HEK293T (cell line): ENCODE measurements at regions not wholly inside any gene's neighbourhood (a gene's known extent, or its start where the extent isn't known, plus 50 kb on each side); places are given as distances from the start of the nearest gene placed in this dataset.
"Not testable (repeated sequence)": the region's sequence is repeated elsewhere in the genome, so short reads cannot be mapped to it uniquely, and the experiment has no call there.

Experiments used
- CTCF ChIA-PET: fragments of 350-600 bp; formaldehyde crosslinking; extraction: SDS; loops from one replicate; lab custom pipeline; 2021; ENCODE audit warnings: antibody characterized with exemption, inconsistent platforms; lab: Yijun Ruan, JAX
- POLR2A ChIA-PET: fragments of 350-600 bp; formaldehyde crosslinking; extraction: SDS; loops from one replicate; lab custom pipeline; 2020; ENCODE audit warnings: antibody characterized with exemption, inconsistent platforms; lab: Yijun Ruan, JAX
- DNase-seq: peaks from one replicate; pipeline ENCODE4 v3.0.0; 2012; ENCODE audit warnings: mixed read lengths; ENCODE audit errors: extremely low spot score
- ARNT ChIP-seq: fragments of 450-650 bp; IDR thresholded peaks from 2 replicates; pipeline ENCODE4 v1.6.1; 2017; ENCODE audit warnings: mild to moderate bottlenecking
- BHLHE40 ChIP-seq: fragments of 450-650 bp; IDR thresholded peaks from 2 replicates; pipeline ENCODE4 v1.6.1; 2016; ENCODE audit warnings: mild to moderate bottlenecking, moderate library complexity, borderline replicate concordance
- CTBP1 ChIP-seq: fragments of 450-650 bp; IDR thresholded peaks from 2 replicates; pipeline ENCODE4 v1.6.1; 2016; ENCODE audit warnings: borderline replicate concordance
- ELF4 ChIP-seq: fragments of 450-650 bp; IDR thresholded peaks from 2 replicates; pipeline ENCODE4 v1.6.1; 2017; ENCODE audit warnings: antibody characterized with exemption
- FOXA1 ChIP-seq: fragments of 450-650 bp; IDR thresholded peaks from 2 replicates; pipeline ENCODE4 v1.6.1; 2016; ENCODE audit warnings: mild to moderate bottlenecking
- FOXK2 ChIP-seq: fragments of 450-650 bp; IDR thresholded peaks from 2 replicates; pipeline ENCODE4 v1.6.1; 2016; ENCODE audit warnings: mild to moderate bottlenecking
- FOXM1 ChIP-seq: fragments of 450-650 bp; IDR thresholded peaks from 2 replicates; pipeline ENCODE4 v1.6.1; 2017; ENCODE audit warnings: mild to moderate bottlenecking, borderline replicate concordance
- HDGF ChIP-seq: fragments of 450-650 bp; IDR thresholded peaks from 2 replicates; pipeline ENCODE4 v1.6.1; 2017; ENCODE audit warnings: antibody characterized with exemption, borderline replicate concordance
- L3MBTL2 ChIP-seq: fragments of 450-650 bp; conservative IDR thresholded peaks from 2 replicates; pipeline ENCODE4 v1.6.1; 2016; ENCODE audit warnings: mild to moderate bottlenecking
- LEF1 ChIP-seq: fragments of 450-650 bp; IDR thresholded peaks from 2 replicates; pipeline ENCODE4 v1.6.1; 2017; ENCODE audit warnings: mild to moderate bottlenecking, borderline replicate concordance
- NFRKB ChIP-seq: fragments of 450-650 bp; IDR thresholded peaks from 2 replicates; pipeline ENCODE4 v1.6.1; 2016; ENCODE audit warnings: mild to moderate bottlenecking, moderate library complexity
- SP1 ChIP-seq: fragments of 450-650 bp; IDR thresholded peaks from 2 replicates; pipeline ENCODE4 v1.6.1; 2017
- SUZ12 ChIP-seq: fragments of 450-650 bp; IDR thresholded peaks from 2 replicates; pipeline ENCODE4 v1.6.1; 2016; ENCODE audit warnings: mild to moderate bottlenecking
- TARDBP ChIP-seq: fragments of 450-650 bp; IDR thresholded peaks from 2 replicates; pipeline ENCODE4 v1.6.1; 2016
- ZNF384 ChIP-seq: fragments of 450-650 bp; IDR thresholded peaks from 2 replicates; pipeline ENCODE4 v1.6.1; 2016
- TF ChIP-seq, protein P1 (sequence below): fragments of 450-650 bp; IDR thresholded peaks from 2 replicates; pipeline ENCODE4 v1.6.1; 2016

DNA sequence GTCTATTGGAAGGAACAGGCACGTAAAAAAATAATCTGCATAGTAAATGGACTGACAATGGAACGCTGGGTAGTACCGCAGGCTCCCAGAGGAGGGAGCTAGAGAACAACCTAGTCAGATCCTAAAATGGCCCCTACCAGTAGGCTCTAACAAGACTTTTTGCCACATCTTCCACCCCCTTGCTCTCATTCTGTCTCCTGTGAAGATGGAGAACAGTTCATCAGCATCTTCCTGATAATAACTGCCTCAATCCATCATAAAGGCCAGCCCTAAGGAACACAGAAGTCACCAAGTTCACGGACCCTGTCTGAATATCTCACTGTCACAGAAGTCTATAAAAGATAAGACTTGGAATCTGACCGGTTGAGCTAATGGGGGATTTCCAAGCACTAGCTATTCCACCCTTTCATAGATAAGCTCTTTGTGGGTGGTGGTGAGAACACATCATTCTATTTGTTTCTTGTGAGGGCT is 133.4 kb downstream of the SLC1A3 start:
- TF ChIP-seq ELF4 (no peak), HDGF (0 out of 2 replicates have a peak, but pooled peaks have one; percentile 43), NFRKB (0 out of 2 replicates have a peak, but pooled peaks have one; percentile 13)
- DNase-seq = peak; percentile 70
- ChIA-PET CTCF (interaction anchor here (0.5 to 2.9 kb wide), 20 partner anchors 10 to 946 kb away, joined by 3 to 14 read pairs (median 4); no protein-coding TSS in a partner anchor), POLR2A (interaction anchor here (1.6 to 2.0 kb wide), 2 partner anchors 136 to 137 kb away, joined by 5 to 6 read pairs; partner anchors contain the start of gene NIPBL)

- DNase-seq = no peak
- TF ChIP-seq SUZ12 = no peak
- no peak for TF ChIP-seq ZNF384
- TF ChIP-seq SP1 = no peak
- no peak for TF ChIP-seq CTBP1
- ChIA-PET CTCF (interaction anchor here (0.5 to 2.9 kb wide), 19 partner anchors 10 to 946 kb away, joined by 3 to 14 read pairs (median 3); no protein-coding TSS in a partner anchor), POLR2A (interaction anchor here (1.6 to 2.0 kb wide), 2 partner anchors 135 to 137 kb away, joined by 5 to 6 read pairs; partner anchors contain the start of gene NIPBL)
Observed at GRCh38 chr5:36740259-36740898, 134.0 kb downstream of the SLC1A3 start.

DNA sequence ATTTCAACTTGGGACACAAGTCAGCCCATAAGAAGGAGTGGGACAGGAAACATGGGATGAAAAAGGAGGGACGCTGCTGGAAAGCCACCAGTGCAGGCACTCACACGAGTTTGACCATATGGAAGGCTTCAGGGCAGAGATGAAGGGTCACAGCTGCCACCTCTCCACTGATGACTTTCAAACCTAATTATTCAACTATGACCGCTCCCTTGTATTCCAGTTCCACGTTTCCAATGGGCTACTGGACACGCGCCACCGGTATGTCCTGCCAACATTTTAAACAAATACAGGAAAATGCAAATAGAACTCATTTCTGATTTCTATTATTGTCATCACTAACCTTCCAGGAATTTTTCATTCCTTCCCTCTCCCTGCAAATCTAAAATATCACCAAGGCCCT is 134.7 kb downstream of the SLC1A3 start:
- no peak for DNase-seq
- TF ChIP-seq HDGF = no peak
- TF ChIP-seq, protein P1, sequence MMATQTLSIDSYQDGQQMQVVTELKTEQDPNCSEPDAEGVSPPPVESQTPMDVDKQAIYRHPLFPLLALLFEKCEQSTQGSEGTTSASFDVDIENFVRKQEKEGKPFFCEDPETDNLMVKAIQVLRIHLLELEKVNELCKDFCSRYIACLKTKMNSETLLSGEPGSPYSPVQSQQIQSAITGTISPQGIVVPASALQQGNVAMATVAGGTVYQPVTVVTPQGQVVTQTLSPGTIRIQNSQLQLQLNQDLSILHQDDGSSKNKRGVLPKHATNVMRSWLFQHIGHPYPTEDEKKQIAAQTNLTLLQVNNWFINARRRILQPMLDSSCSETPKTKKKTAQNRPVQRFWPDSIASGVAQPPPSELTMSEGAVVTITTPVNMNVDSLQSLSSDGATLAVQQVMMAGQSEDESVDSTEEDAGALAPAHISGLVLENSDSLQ = no peak
- TF ChIP-seq ELF4 = no peak
- TF ChIP-seq LEF1 = no peak
- TF ChIP-seq ZNF384 = no peak
- TF ChIP-seq SP1 = no peak
- TF ChIP-seq SUZ12 = no peak
- TF ChIP-seq FOXM1 = no peak
- no peak for TF ChIP-seq NFRKB
- TF ChIP-seq CTBP1 = no peak
- no peak for TF ChIP-seq L3MBTL2
- TF ChIP-seq TARDBP = no peak
- TF ChIP-seq FOXK2 = no peak
- TF ChIP-seq BHLHE40 = no peak
- no peak for TF ChIP-seq FOXA1
- TF ChIP-seq ARNT = no peak
- CTCF ChIA-PET = no interaction called here
- POLR2A ChIA-PET = interaction anchor here (2.0 kb wide), 1 partner anchor 136 kb away, joined by 6 read pairs; the partner anchor contains the start of gene NIPBL

- ChIA-PET CTCF (interaction anchor here (0.7 to 1.6 kb wide), 10 partner anchors 10 to 262 kb away, joined by 3 to 6 read pairs (median 3); no protein-coding TSS in a partner anchor), POLR2A (interaction anchor here (0.8 to 4.8 kb wide), 9 partner anchors 11 to 635 kb away, joined by 3 to 35 read pairs (median 3); partner anchors contain the start of genes NIPBL and WDR70)
Observed at GRCh38 chr5:36743891-36744772, 132.4 kb upstream of the NIPBL start.

GRCh38 chr5:36744773-36745589 is 131.6 kb upstream of the NIPBL start:
- CTCF ChIA-PET = interaction anchor here (0.7 to 1.3 kb wide), 6 partner anchors 10 to 128 kb away, joined by 3 to 5 read pairs (median 3); no protein-coding TSS in a partner anchor
- peak; percentile 41 for DNase-seq
- TF ChIP-seq ELF4 (no peak), L3MBTL2 (peak; percentile 55)
- POLR2A ChIA-PET = interaction anchor here (0.9 to 4.8 kb wide), 7 partner anchors 10 to 200 kb away, joined by 3 to 35 read pairs (median 3); partner anchors contain the start of gene NIPBL

More at GRCh38 chr5:36743891-36744772, 132.4 kb upstream of the NIPBL start:
- DNase-seq = peak; percentile 85
- TF ChIP-seq ARNT = no peak

DNA sequence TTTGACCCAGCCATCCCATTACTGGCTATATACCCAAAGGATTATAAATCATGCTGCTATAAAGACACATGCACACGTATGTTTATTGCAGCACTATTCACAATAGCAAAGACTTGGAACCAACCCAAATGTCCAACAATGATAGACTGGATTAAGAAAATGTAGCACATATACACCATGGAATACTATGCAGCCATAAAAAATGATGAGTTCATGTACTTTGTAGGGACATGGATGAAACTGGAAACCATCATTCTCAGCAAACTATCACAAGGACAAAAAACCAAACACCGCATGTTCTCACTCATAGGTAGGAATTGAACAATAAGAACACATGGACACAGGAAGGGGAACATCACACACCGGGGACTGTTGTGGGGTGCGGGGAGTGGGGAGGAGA is 128.8 kb upstream of the NIPBL start:
- DNase-seq, CTCF ChIA-PET, POLR2A ChIA-PET: not testable (repeated sequence)

DNA sequence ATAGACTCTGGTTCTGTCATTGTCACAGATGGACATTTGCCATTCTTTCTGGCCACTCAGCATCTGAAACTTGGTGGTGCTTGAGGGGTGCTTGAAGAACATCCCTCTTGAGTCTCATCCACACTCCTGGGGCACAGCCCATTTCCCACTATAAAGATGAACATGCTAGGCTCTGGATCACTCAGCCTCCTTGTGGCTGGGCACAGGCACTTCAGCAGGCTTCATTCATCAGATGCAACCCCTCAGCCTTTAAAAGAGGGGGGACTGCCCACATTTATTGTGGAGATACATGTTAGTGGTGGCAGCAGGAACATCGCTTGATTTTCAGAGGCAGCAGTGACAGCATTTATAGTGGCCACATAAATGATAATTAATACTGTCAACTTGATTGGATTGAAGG is 124.7 kb upstream of the NIPBL start:
- ChIA-PET POLR2A (no interaction called here), CTCF (no interaction called here)

More for the DNA sequence above, 124.7 kb upstream of the NIPBL start:
- TF ChIP-seq SUZ12 (no peak), ZNF384 (no peak), TARDBP (no peak), BHLHE40 (no peak), SP1 (no peak), FOXA1 (no peak), NFRKB (no peak), FOXM1 (no peak), ELF4 (no peak), CTBP1 (no peak), L3MBTL2 (no peak)
- TF ChIP-seq, protein P1 = no peak
- DNase-seq = no peak
